Ascending aorta (tissue), 2 donors: ENCODE measurements at regions not wholly inside any gene's neighbourhood (a gene's known extent, or its start where the extent isn't known, plus 50 kb on each side); places are given as distances from the start of the nearest gene placed in this dataset.
A peak's percentile ranks its signal among the peaks of the same experiment; 100 is the strongest.
"Not testable (repeated sequence)": the region's sequence is repeated elsewhere in the genome, so short reads cannot be mapped to it uniquely, and the experiment has no call there.

Experiments
- DNase-seq, 2 donors: peaks; one replicate each; pipeline ENCODE4 v3.0.0-alpha.2; 2019; ENCODE audit warnings: low spot score in 2 of 2
- H3K27ac ChIP-seq, 2 donors: fragments of 200-600 bp; sonication (generic); one replicate each; pipeline ENCODE4 v1.5.1; 2016 to 2017; ENCODE audit warnings: mild to moderate bottlenecking in 1 of 2
- H3K27me3 ChIP-seq: fragments of 200-600 bp; sonication (generic); one replicate; pipeline ENCODE4 v1.5.1; 2017
- H3K36me3 ChIP-seq, 2 donors: fragments of 200-600 bp; sonication (generic); one replicate each; pipeline ENCODE4 v1.5.1; 2016
- H3K4me1 ChIP-seq, 2 donors: fragments of 200-600 bp; sonication (generic); one replicate each; pipeline ENCODE4 v1.5.1; 2016 to 2017; ENCODE audit warnings: mild to moderate bottlenecking in 1 of 2
- H3K4me3 ChIP-seq, 2 donors: fragments of 200-600 bp; sonication (generic); one replicate each; pipeline ENCODE4 v1.5.1; 2016 to 2017; ENCODE audit warnings: mild to moderate bottlenecking in 1 of 2
- H3K9me3 ChIP-seq, 2 donors: fragments of 200-600 bp; sonication (generic); one replicate each; pipeline ENCODE4 v1.5.1; 2016
- intact Hi-C: fragments of 100-400 bp; cut with DNase I; formaldehyde crosslinking; loops from one replicate; pipeline ENCODE4 v1.15.1; 2023

GRCh38 chr2:87075054-87075790 lies 53.6 kb upstream of the PLGLB1 start:
- H3K36me3 ChIP-seq, H3K4me1 ChIP-seq, H3K9me3 ChIP-seq, DNase-seq, H3K27me3 ChIP-seq, intact Hi-C loops: not testable (repeated sequence)
- Histone ChIP-seq H3K4me3 (peak overlapping the region; percentile 76 to 92), H3K27ac (peak overlapping the region; percentile 63 to 94)

GRCh38 chr2:87075791-87076252 lies 54.2 kb upstream of the PLGLB1 start:
- H3K4me3 ChIP-seq, result peak overlapping the region; percentile 76 to 92
- H3K9me3 ChIP-seq, intact Hi-C loops, H3K4me1 ChIP-seq, H3K27me3 ChIP-seq, H3K36me3 ChIP-seq: not testable (repeated sequence)
- DNase-seq, result peak in 1 of 2 donors; percentile 75
- H3K27ac ChIP-seq, result peak overlapping the region; percentile 83 to 94

GRCh38 chr2:87076253-87077123 lies 54.8 kb upstream of the PLGLB1 start:
- H3K9me3 ChIP-seq, intact Hi-C loops, H3K36me3 ChIP-seq, H3K27me3 ChIP-seq, H3K4me1 ChIP-seq: not testable (repeated sequence)
- peak overlapping the region; percentile 83 to 94 for H3K27ac ChIP-seq
- peak; percentile 84 to 96 for DNase-seq
- H3K4me3 ChIP-seq, result peak overlapping the region; percentile 76 to 92

GRCh38 chr2:87077124-87077446 lies 55.4 kb upstream of the PLGLB1 start:
- H3K36me3 ChIP-seq, H3K4me1 ChIP-seq, intact Hi-C loops, DNase-seq, H3K27me3 ChIP-seq, H3K9me3 ChIP-seq: not testable (repeated sequence)
- H3K4me3 ChIP-seq, result peak overlapping the region; percentile 76 to 92
- peak overlapping the region; percentile 83 to 94 for H3K27ac ChIP-seq

GRCh38 chr2:87081727-87082126 lies 60.1 kb upstream of the PLGLB1 start:
- intact Hi-C loops, H3K9me3 ChIP-seq, DNase-seq, H3K27ac ChIP-seq, H3K4me1 ChIP-seq, H3K4me3 ChIP-seq, H3K27me3 ChIP-seq, H3K36me3 ChIP-seq: not testable (repeated sequence)

GRCh38 chr2:87088079-87088478 lies 66.4 kb upstream of the PLGLB1 start:
- intact Hi-C loops, H3K27ac ChIP-seq, H3K36me3 ChIP-seq, H3K4me1 ChIP-seq, DNase-seq, H3K9me3 ChIP-seq, H3K27me3 ChIP-seq, H3K4me3 ChIP-seq: not testable (repeated sequence)

GRCh38 chr2:87089401-87089800 lies 67.8 kb upstream of the PLGLB1 start:
- H3K27ac ChIP-seq, H3K27me3 ChIP-seq, H3K9me3 ChIP-seq, DNase-seq, H3K36me3 ChIP-seq, intact Hi-C loops, H3K4me1 ChIP-seq, H3K4me3 ChIP-seq: not testable (repeated sequence)

GRCh38 chr2:87093252-87093651 lies 71.6 kb upstream of the PLGLB1 start:
- H3K36me3 ChIP-seq, H3K4me1 ChIP-seq, intact Hi-C loops, H3K4me3 ChIP-seq, H3K27me3 ChIP-seq, H3K9me3 ChIP-seq, DNase-seq, H3K27ac ChIP-seq: not testable (repeated sequence)

- DNase-seq, H3K27ac ChIP-seq, H3K36me3 ChIP-seq, H3K4me3 ChIP-seq, H3K9me3 ChIP-seq, H3K4me1 ChIP-seq, intact Hi-C loops, H3K27me3 ChIP-seq: not testable (repeated sequence)
Observed at GRCh38 chr2:87093937-87094529, 72.4 kb upstream of the PLGLB1 start.

GRCh38 chr2:87095804-87096203 lies 74.2 kb upstream of the PLGLB1 start:
- H3K27ac ChIP-seq, DNase-seq, H3K36me3 ChIP-seq, H3K4me1 ChIP-seq, H3K27me3 ChIP-seq, intact Hi-C loops, H3K9me3 ChIP-seq, H3K4me3 ChIP-seq: not testable (repeated sequence)

- H3K27ac ChIP-seq, DNase-seq, H3K4me1 ChIP-seq, H3K9me3 ChIP-seq, H3K36me3 ChIP-seq, H3K27me3 ChIP-seq, intact Hi-C loops, H3K4me3 ChIP-seq: not testable (repeated sequence)
Observed at GRCh38 chr2:87128761-87129553, 107.3 kb upstream of the PLGLB1 start.

GRCh38 chr2:87132577-87132976 lies 110.9 kb upstream of the PLGLB1 start:
- H3K4me3 ChIP-seq, H3K27me3 ChIP-seq, DNase-seq, H3K9me3 ChIP-seq, intact Hi-C loops, H3K36me3 ChIP-seq, H3K27ac ChIP-seq, H3K4me1 ChIP-seq: not testable (repeated sequence)

GRCh38 chr2:87151835-87152493 lies 130.3 kb upstream of the PLGLB1 start:
- DNase-seq, H3K4me3 ChIP-seq, H3K27me3 ChIP-seq, H3K4me1 ChIP-seq, H3K9me3 ChIP-seq, intact Hi-C loops, H3K27ac ChIP-seq, H3K36me3 ChIP-seq: not testable (repeated sequence)
